Ramos (cell line): ENCODE measurements at regions not wholly inside any gene's neighbourhood (a gene's known extent, or its start where the extent isn't known, plus 50 kb on each side); places are given as distances from the start of the nearest gene placed in this dataset.

Source experiments
- in situ Hi-C: fragments of 300-500 bp; cut with MboI; formaldehyde crosslinking; loops from one replicate; pipeline ENCODE4 v1.14.3; 2022; ENCODE audit warnings: low sequenced_read_pairs; ENCODE audit not compliant: unreplicated experiment

- in situ Hi-C loops, result no loop called here
Measured at GRCh38 chr6:2542858-2543218, 207.9 kb downstream of the MYLK4 start.

- in situ Hi-C loops, result no loop called here
Measured at GRCh38 chr6:2542101-2542857, 208.4 kb downstream of the MYLK4 start.

GRCh38 chr6:2536451-2536850, 214.3 kb downstream of the MYLK4 start:
- in situ Hi-C loops, result no loop called here

- in situ Hi-C loops, result no loop called here
Measured at GRCh38 chr6:2535506-2535905, 215.2 kb downstream of the MYLK4 start.

- in situ Hi-C loops, result no loop called here
Measured at GRCh38 chr6:2534406-2535042, 216.2 kb downstream of the MYLK4 start.

- in situ Hi-C loops, result no loop called here
Measured at GRCh38 chr6:2531426-2532215, 219.1 kb downstream of the MYLK4 start.

- in situ Hi-C loops, result no loop called here
Measured at GRCh38 chr6:2529211-2529719, 221.5 kb downstream of the MYLK4 start.

- in situ Hi-C loops, result no loop called here
Measured at GRCh38 chr6:2528156-2528555, 222.6 kb downstream of the MYLK4 start.

GRCh38 chr6:2526766-2527165, 224.0 kb downstream of the MYLK4 start:
- in situ Hi-C loops, result no loop called here

GRCh38 chr6:2524090-2524489, 226.6 kb downstream of the MYLK4 start:
- in situ Hi-C loops, result no loop called here

- in situ Hi-C loops, result no loop called here
Measured at GRCh38 chr6:2523061-2523460, 227.7 kb downstream of the MYLK4 start.

- in situ Hi-C loops, result no loop called here
Measured at GRCh38 chr6:2522521-2522920, 228.2 kb downstream of the MYLK4 start.

- in situ Hi-C loops, result no loop called here
Measured at GRCh38 chr6:2517855-2518473, 232.8 kb downstream of the MYLK4 start.

- in situ Hi-C loops, result no loop called here
Measured at GRCh38 chr6:2517401-2517800, 233.3 kb downstream of the MYLK4 start.

- in situ Hi-C loops, result no loop called here
Measured at GRCh38 chr6:2516059-2516458, 234.7 kb downstream of the MYLK4 start.

GRCh38 chr6:2514965-2515543, 235.7 kb downstream of the MYLK4 start:
- in situ Hi-C loops, result no loop called here

GRCh38 chr6:2512802-2513201, 237.9 kb downstream of the MYLK4 start:
- in situ Hi-C loops, result no loop called here

- in situ Hi-C loops, result no loop called here
Measured at GRCh38 chr6:2510316-2510715, 240.4 kb downstream of the MYLK4 start.

GRCh38 chr6:2509711-2510110, 241.0 kb downstream of the MYLK4 start:
- in situ Hi-C loops, result no loop called here

- in situ Hi-C loops, result no loop called here
Measured at GRCh38 chr6:2508071-2508470, 242.7 kb downstream of the MYLK4 start.
